ENCODE measurements at regions not wholly inside any gene's neighbourhood (a gene's known extent, or its start where the extent isn't known, plus 50 kb on each side); places are given as distances from the start of the nearest gene placed in this dataset.

DNA sequence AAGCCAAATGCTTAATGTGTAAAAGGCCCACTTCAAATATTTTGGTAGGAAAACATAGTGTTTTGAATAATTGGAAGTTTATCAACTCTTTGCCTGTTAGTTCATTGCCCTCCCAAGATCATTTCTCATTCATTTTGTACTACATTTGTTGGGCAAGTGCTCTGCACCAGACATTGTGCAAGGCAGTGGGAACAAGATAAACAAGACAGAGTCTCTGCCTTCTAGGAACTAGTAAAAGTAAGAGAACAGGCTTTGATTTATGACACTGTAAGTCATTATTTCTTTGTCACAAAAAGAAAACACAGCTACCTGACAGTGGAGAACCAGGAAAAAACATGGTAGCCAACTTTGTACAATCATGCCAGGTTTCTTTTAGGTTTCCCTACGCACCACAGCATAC, 63.7 kb upstream of the PAM start:
- no peak overlapping the region for H3K27ac Mint-ChIP-seq
- no peaks in the 10 kb centered on the region for H3K4me1 Mint-ChIP-seq (ENCODE audit: low read depth)
- TF ChIP-seq, protein P1, sequence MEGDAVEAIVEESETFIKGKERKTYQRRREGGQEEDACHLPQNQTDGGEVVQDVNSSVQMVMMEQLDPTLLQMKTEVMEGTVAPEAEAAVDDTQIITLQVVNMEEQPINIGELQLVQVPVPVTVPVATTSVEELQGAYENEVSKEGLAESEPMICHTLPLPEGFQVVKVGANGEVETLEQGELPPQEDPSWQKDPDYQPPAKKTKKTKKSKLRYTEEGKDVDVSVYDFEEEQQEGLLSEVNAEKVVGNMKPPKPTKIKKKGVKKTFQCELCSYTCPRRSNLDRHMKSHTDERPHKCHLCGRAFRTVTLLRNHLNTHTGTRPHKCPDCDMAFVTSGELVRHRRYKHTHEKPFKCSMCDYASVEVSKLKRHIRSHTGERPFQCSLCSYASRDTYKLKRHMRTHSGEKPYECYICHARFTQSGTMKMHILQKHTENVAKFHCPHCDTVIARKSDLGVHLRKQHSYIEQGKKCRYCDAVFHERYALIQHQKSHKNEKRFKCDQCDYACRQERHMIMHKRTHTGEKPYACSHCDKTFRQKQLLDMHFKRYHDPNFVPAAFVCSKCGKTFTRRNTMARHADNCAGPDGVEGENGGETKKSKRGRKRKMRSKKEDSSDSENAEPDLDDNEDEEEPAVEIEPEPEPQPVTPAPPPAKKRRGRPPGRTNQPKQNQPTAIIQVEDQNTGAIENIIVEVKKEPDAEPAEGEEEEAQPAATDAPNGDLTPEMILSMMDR (IDR thresholded peaks at IDR 0.05; ENCODE audit: unreplicated experiment): no peak

DNA sequence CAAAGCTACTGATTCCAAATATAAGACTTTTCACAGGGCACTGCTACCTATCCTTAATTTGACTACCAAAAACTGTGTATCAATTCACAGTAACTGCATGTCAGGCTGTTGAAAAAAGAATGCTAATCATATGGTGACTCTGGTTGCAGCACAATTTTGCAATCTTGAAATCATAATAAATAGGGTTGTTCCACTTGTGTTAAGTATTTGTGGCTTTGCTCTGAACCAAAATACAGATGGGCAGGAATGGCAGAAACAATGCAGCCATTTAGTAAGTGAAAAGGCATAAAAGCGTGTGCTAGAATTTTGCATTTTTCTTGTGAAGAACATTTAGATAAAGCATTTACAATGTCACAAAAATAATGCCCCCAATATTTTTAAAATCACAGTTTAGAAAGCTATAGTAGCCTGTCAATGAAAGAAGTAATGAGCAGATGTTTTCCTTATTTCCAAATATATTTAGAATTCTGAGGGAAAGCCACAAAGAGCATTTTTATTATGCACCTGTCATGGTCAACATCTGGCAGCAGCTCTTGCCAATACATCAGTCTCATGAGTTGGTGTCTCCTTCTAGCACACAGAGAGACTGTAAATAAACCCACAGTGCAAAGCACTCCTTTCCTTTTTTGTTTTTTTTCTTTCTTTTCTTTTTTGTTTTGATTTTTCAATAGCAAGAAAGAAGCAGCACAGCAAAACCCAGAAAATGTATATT, 54.8 kb upstream of the PAM start:
- Mint-ChIP-seq H3K9me3 (ENCODE audit: low read depth) (no peaks in the 10 kb centered on the region), H3K27ac (no peak overlapping the region), H3K4me3 (ENCODE audit: low read depth) (no peak overlapping the region), H3K4me1 (ENCODE audit: low read depth) (no peaks in the 10 kb centered on the region), H3K36me3 (ENCODE audit: insufficient read depth) (no peaks in the 10 kb centered on the region), H3K27me3 (no peaks in the 10 kb centered on the region)
- TF ChIP-seq, protein P1 (IDR thresholded peaks at IDR 0.05; ENCODE audit: unreplicated experiment): no peak
- no peak for DNase-seq (ENCODE audit: low spot score, unreplicated experiment)

More for the DNA sequence above, 63.7 kb upstream of the PAM start:
- peaks cover 14% of the 10 kb centered on the region for H3K9me3 Mint-ChIP-seq (ENCODE audit: low read depth)
- no peak for DNase-seq (ENCODE audit: low spot score, unreplicated experiment)
- H3K36me3 Mint-ChIP-seq (ENCODE audit: insufficient read depth): peaks cover 1% of the 10 kb centered on the region
- no peaks in the 10 kb centered on the region for H3K27me3 Mint-ChIP-seq
- H3K4me3 Mint-ChIP-seq (ENCODE audit: low read depth): no peak overlapping the region

DNA sequence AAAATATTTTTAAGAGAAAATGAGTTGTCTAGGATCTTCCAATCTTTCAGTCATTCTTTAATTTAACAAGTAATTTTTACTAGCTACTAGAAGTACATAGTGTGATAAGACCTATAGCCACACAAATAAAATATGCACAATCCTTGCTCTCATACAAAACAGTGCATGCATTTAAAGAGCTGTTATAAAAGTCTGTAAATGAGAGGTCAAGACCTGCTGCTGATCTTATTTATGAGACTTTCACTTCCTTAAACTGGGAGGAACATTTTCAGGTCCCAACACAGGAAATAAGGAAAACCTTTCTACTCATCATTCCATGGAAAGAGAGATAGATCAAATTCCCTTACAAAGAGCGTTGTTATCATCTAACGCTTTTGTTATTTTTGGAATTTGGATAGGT, 54.2 kb upstream of the PAM start:
- Mint-ChIP-seq H3K4me1 (ENCODE audit: low read depth) (no peaks in the 10 kb centered on the region), H3K27me3 (no peaks in the 10 kb centered on the region), H3K4me3 (ENCODE audit: low read depth) (no peak overlapping the region), H3K9me3 (ENCODE audit: low read depth) (no peaks in the 10 kb centered on the region), H3K36me3 (ENCODE audit: insufficient read depth) (no peaks in the 10 kb centered on the region), H3K27ac (no peak overlapping the region)
- TF ChIP-seq, protein P1 (IDR thresholded peaks at IDR 0.05; ENCODE audit: unreplicated experiment): no peak
- no peak for DNase-seq (ENCODE audit: low spot score, unreplicated experiment)

DNA sequence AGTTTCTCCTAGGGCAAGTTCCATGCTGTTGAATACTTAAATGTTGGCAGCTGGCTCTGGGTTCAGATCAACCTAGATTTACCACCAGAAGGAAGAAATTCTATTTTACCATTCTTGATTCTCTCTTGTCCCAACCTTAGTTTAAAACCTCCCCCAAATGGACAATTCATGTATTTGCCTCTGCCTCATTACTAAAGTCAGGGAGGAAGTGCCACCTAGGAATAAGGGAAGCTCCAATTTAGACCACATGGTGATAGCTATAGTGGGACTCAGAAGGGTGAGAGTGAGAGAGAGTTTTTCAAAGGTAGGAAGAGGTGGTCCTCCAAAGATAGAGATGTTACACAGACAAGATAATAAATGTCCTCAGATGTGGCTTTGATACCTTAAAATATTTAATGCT, 53.4 kb upstream of the PAM start:
- H3K27me3 Mint-ChIP-seq: no peaks in the 10 kb centered on the region
- DNase-seq (ENCODE audit: low spot score, unreplicated experiment): no peak
- no peaks in the 10 kb centered on the region for H3K36me3 Mint-ChIP-seq (ENCODE audit: insufficient read depth)
- no peaks in the 10 kb centered on the region for H3K9me3 Mint-ChIP-seq (ENCODE audit: low read depth)
- no peaks in the 10 kb centered on the region for H3K4me1 Mint-ChIP-seq (ENCODE audit: low read depth)
- H3K27ac Mint-ChIP-seq: no peak overlapping the region
- no peak overlapping the region for H3K4me3 Mint-ChIP-seq (ENCODE audit: low read depth)
- TF ChIP-seq, protein P1 (IDR thresholded peaks at IDR 0.05; ENCODE audit: unreplicated experiment): no peak

All from progenitor cell of endocrine pancreas (in vitro differentiated cells).